GM19099 (cell line): ENCODE measurements at regions not wholly inside any gene's neighbourhood (a gene's known extent, or its start where the extent isn't known, plus 50 kb on each side); places are given as distances from the start of the nearest gene placed in this dataset.

Experiments
- POLR2A ChIP-seq: IDR thresholded peaks from 3 replicates; pipeline ENCODE4 v1.6.1; 2011; ENCODE audit warnings: low read depth; ENCODE audit not compliant: insufficient read length; ENCODE audit errors: extremely low read depth

- no peak for TF ChIP-seq POLR2A
Measured at GRCh38 chr1:56196839-56197238, 382.5 kb downstream of the PLPP3 start.

GRCh38 chr1:56194701-56195300 is 384.6 kb downstream of the PLPP3 start:
- no peak for TF ChIP-seq POLR2A

GRCh38 chr1:56193656-56194055 is 385.7 kb downstream of the PLPP3 start:
- no peak for TF ChIP-seq POLR2A

GRCh38 chr1:56191369-56191768 is 388.0 kb downstream of the PLPP3 start:
- TF ChIP-seq POLR2A, result no peak

GRCh38 chr1:56190806-56191365 is 388.5 kb downstream of the PLPP3 start:
- TF ChIP-seq POLR2A, result no peak

- TF ChIP-seq POLR2A, result no peak
Measured at GRCh38 chr1:56189946-56190805, 389.2 kb downstream of the PLPP3 start.

GRCh38 chr1:56189454-56189853 is 389.9 kb downstream of the PLPP3 start:
- TF ChIP-seq POLR2A, result no peak

- no peak for TF ChIP-seq POLR2A
Measured at GRCh38 chr1:56188855-56189254, 390.5 kb downstream of the PLPP3 start.

GRCh38 chr1:56188221-56188620 is 391.1 kb downstream of the PLPP3 start:
- TF ChIP-seq POLR2A, result no peak

GRCh38 chr1:56187405-56187804 is 392.0 kb downstream of the PLPP3 start:
- TF ChIP-seq POLR2A, result no peak

GRCh38 chr1:56185493-56185892 is 393.9 kb downstream of the PLPP3 start:
- no peak for TF ChIP-seq POLR2A

GRCh38 chr1:56183151-56183550 is 396.2 kb downstream of the PLPP3 start:
- no peak for TF ChIP-seq POLR2A

GRCh38 chr1:56180520-56181190 is 398.7 kb downstream of the PLPP3 start:
- no peak for TF ChIP-seq POLR2A

- no peak for TF ChIP-seq POLR2A
Measured at GRCh38 chr1:56179543-56179942, 399.8 kb downstream of the PLPP3 start.

- TF ChIP-seq POLR2A, result no peak
Measured at GRCh38 chr1:56175211-56175610, 404.2 kb downstream of the PLPP3 start.
